ENCODE measurements at regions not wholly inside any gene's neighbourhood (a gene's known extent, or its start where the extent isn't known, plus 50 kb on each side); places are given as distances from the start of the nearest gene placed in this dataset.

DNA sequence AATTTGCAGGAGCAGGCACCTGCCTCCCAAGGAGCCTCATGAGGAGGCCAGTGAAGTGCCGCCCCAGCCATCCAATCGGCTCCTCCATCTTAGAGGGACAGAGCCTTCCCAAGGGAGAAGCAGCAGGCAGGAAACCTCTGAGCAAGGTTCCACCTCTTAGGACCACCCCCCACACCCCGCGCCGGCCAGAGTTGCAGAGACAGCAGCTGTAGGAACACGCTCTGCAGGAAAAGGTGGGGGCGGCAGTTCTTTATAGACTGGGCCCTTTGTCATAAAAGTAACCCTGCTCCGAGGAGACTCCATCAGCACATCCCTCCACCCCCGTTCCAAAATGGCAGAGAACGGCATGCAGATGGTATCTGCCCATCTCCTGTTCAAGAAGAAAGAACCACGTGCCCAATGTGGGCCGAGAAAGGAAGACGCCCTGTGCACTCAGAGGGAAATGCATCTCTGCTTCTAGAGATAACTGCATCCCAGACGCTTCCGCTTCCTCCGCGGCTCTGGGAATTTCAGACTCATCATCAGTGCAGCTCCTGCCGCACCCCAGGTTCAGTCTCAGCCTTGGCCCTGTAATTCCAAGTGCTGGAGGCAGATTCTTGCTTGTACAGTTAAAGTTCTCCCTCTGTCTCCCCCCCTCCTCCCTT lies 98.5 kb downstream of the SPATA19 start:
- DNase-seq (ENCODE audit: extremely low spot score, unreplicated experiment), result no peak
- TF ChIP-seq, protein P1, sequence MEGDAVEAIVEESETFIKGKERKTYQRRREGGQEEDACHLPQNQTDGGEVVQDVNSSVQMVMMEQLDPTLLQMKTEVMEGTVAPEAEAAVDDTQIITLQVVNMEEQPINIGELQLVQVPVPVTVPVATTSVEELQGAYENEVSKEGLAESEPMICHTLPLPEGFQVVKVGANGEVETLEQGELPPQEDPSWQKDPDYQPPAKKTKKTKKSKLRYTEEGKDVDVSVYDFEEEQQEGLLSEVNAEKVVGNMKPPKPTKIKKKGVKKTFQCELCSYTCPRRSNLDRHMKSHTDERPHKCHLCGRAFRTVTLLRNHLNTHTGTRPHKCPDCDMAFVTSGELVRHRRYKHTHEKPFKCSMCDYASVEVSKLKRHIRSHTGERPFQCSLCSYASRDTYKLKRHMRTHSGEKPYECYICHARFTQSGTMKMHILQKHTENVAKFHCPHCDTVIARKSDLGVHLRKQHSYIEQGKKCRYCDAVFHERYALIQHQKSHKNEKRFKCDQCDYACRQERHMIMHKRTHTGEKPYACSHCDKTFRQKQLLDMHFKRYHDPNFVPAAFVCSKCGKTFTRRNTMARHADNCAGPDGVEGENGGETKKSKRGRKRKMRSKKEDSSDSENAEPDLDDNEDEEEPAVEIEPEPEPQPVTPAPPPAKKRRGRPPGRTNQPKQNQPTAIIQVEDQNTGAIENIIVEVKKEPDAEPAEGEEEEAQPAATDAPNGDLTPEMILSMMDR (conservative IDR thresholded peaks at IDR 0.05), result no peak
- Mint-ChIP-seq H3K9me3 (no peaks in the 10 kb centered on the region), H3K27ac (no peak overlapping the region), H3K27me3 (peaks cover 14% of the 10 kb centered on the region), H3K4me3 (no peak overlapping the region), H3K36me3 (no peaks in the 10 kb centered on the region), H3K4me1 (ENCODE audit: unreplicated experiment) (peaks cover 10% of the 10 kb centered on the region)

DNA sequence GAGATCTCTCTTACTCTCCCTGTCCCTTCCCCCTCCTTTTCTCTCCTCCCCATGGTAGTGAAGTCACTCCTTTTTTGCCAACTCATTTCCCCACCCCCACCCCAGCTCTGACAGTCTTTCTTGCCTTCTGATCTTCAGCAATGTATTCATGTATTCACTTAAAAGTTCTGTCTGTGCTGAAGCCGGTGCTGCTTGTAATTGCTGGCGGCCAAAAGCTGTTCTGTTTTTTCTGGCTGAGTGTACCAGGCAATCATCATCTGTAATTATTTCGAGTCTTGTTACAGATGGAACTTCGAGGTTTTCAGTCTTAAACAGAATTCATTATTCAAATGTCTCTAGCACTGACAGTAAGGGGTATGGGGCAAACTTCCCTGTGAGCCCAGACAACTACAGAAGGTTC lies 99.5 kb downstream of the SPATA19 start:
- Mint-ChIP-seq H3K4me3 (no peak overlapping the region), H3K4me1 (ENCODE audit: unreplicated experiment) (peaks cover 10% of the 10 kb centered on the region), H3K27me3 (peaks cover 14% of the 10 kb centered on the region), H3K9me3 (no peaks in the 10 kb centered on the region), H3K36me3 (no peaks in the 10 kb centered on the region), H3K27ac (no peak overlapping the region)
- DNase-seq (ENCODE audit: extremely low spot score, unreplicated experiment), result no peak
- TF ChIP-seq, protein P1 (conservative IDR thresholded peaks at IDR 0.05), result no peak

DNA sequence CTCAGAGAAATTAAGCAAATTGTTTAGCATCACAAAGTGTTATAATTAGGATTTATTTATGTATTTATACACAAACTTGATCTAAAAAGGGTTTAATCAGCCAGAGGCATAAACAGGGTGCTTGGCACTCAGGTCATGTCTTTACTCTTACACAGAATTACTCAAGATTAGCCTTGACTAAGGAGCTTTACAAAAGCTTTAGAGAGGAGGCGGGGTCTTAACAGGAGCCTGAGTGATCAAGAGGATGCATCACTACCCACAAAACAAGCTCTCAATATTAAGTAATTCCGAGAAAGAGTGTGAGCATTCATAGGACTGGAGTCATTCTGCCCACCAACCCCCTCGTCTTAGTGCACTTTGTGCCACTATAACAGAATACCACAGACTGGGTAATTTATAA lies 103.0 kb downstream of the SPATA19 start:
- H3K36me3 Mint-ChIP-seq, result no peaks in the 10 kb centered on the region
- TF ChIP-seq, protein P1 (conservative IDR thresholded peaks at IDR 0.05), result no peak
- H3K4me3 Mint-ChIP-seq, result no peak overlapping the region
- no peak for DNase-seq (ENCODE audit: extremely low spot score, unreplicated experiment)
- H3K9me3 Mint-ChIP-seq, result no peaks in the 10 kb centered on the region
- peaks cover 10% of the 10 kb centered on the region for H3K27me3 Mint-ChIP-seq
- H3K4me1 Mint-ChIP-seq (ENCODE audit: unreplicated experiment), result peaks cover 6% of the 10 kb centered on the region
- H3K27ac Mint-ChIP-seq, result no peak overlapping the region

DNA sequence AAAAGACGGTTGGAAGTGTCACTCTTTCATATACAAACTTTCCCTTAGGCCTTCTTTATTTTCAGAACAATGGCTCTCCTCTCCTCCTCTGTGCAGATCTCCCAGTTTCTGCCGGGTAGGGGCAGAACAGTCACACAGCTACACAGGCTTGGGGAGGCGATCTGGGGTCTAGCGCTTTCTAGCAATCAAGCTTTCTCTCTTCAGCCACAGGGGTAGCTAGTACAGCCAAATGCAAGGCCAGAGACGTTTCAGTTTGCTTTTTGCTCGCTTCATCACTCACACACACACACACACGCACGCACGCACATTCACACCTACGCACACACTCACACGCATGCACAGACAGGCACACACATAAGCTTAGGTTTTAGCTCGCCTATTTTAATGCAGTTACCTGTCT lies 104.3 kb downstream of the SPATA19 start:
- peaks cover 2% of the 10 kb centered on the region for H3K9me3 Mint-ChIP-seq
- H3K4me3 Mint-ChIP-seq, result no peak overlapping the region
- no peak overlapping the region for H3K27ac Mint-ChIP-seq
- peaks cover 5% of the 10 kb centered on the region for H3K4me1 Mint-ChIP-seq (ENCODE audit: unreplicated experiment)
- peaks cover 10% of the 10 kb centered on the region for H3K27me3 Mint-ChIP-seq
- no peaks in the 10 kb centered on the region for H3K36me3 Mint-ChIP-seq
- TF ChIP-seq, protein P1 (conservative IDR thresholded peaks at IDR 0.05), result no peak
- no peak for DNase-seq (ENCODE audit: extremely low spot score, unreplicated experiment)

DNA sequence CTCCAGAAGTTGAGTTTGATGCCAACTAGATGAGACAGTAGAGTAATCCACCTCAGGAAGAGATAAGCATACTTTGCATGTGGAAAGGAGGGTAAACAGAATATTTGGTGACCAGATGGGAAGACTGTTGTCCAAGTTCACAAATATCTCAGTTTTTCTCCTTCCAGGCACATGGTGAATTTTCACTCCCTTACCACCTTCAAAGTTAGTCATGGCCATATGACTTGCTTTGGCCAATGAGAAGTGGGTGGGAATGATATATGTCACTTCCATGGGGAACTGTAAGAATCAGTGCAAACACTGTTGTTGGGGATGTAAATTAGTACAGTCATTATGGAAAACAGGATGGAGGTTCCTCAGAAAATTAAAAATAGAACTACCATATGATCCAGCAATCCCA lies 105.8 kb downstream of the SPATA19 start:
- TF ChIP-seq, protein P1 (conservative IDR thresholded peaks at IDR 0.05), result no peak
- H3K4me1 Mint-ChIP-seq (ENCODE audit: unreplicated experiment), result no peaks in the 10 kb centered on the region
- H3K9me3 Mint-ChIP-seq, result peaks cover 7% of the 10 kb centered on the region
- H3K27me3 Mint-ChIP-seq, result peaks cover 3% of the 10 kb centered on the region
- no peak overlapping the region for H3K4me3 Mint-ChIP-seq
- no peak for DNase-seq (ENCODE audit: extremely low spot score, unreplicated experiment)
- H3K27ac Mint-ChIP-seq, result no peak overlapping the region
- H3K36me3 Mint-ChIP-seq, result no peaks in the 10 kb centered on the region

DNA sequence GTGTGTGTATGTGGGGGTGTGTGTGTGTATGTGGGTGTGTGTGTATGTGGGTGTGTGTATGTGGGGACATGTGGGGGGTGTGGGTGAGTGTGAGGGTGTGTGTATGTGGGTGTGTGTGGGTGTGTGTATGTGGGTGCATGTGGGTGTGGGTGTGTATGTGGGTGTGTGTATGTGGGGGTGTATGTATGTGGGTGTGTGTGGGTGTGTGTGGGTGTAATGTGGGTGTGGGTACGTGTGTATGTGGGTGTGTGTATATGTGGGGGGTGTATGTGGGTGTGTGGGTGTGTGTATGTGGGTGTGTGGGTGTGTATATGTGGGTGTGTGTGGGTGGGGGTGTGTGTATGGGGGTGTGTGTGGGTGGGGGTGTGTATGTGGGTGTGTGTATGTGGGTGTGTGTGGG lies 106.7 kb downstream of the SPATA19 start:
- no peak overlapping the region for H3K27ac Mint-ChIP-seq
- no peaks in the 10 kb centered on the region for H3K36me3 Mint-ChIP-seq
- TF ChIP-seq, protein P1 (conservative IDR thresholded peaks at IDR 0.05), result no peak
- no peak for DNase-seq (ENCODE audit: extremely low spot score, unreplicated experiment)
- H3K4me1 Mint-ChIP-seq (ENCODE audit: unreplicated experiment), result no peaks in the 10 kb centered on the region
- no peak overlapping the region for H3K4me3 Mint-ChIP-seq
- peaks cover 3% of the 10 kb centered on the region for H3K27me3 Mint-ChIP-seq
- H3K9me3 Mint-ChIP-seq, result peaks cover 7% of the 10 kb centered on the region
